ENCODE measurements at regions not wholly inside any gene's neighbourhood (a gene's known extent, or its start where the extent isn't known, plus 50 kb on each side); places are given as distances from the start of the nearest gene placed in this dataset.
A peak's percentile ranks its signal among the peaks of the same experiment; 100 is the strongest.

GRCh38 chrX:69362354-69362753 lies 141.8 kb upstream of the NALF2 start:
- DNase-seq, result no peak

GRCh38 chrX:69361311-69361845 lies 142.7 kb upstream of the NALF2 start:
- no peak for DNase-seq

GRCh38 chrX:69357317-69357716 lies 146.8 kb upstream of the NALF2 start:
- DNase-seq, result no peak

GRCh38 chrX:69324851-69325250 lies 159.6 kb upstream of the PJA1 start:
- no peak for DNase-seq

- DNase-seq, result no peak
Observed at GRCh38 chrX:69323786-69324720, 158.8 kb upstream of the PJA1 start.

- no peak for DNase-seq
Observed at GRCh38 chrX:69321789-69322188, 156.5 kb upstream of the PJA1 start.

GRCh38 chrX:69321006-69321655 lies 155.9 kb upstream of the PJA1 start:
- DNase-seq, result no peak

GRCh38 chrX:69320116-69320515 lies 154.9 kb upstream of the PJA1 start:
- no peak for DNase-seq

GRCh38 chrX:69319376-69319775 lies 154.1 kb upstream of the PJA1 start:
- no peak for DNase-seq

GRCh38 chrX:69318651-69319340 lies 153.5 kb upstream of the PJA1 start:
- no peak for DNase-seq

- no peak for DNase-seq
Observed at GRCh38 chrX:69317721-69318120, 152.5 kb upstream of the PJA1 start.

- DNase-seq, result no peak
Observed at GRCh38 chrX:69314436-69315348, 149.4 kb upstream of the PJA1 start.

- no peak for DNase-seq
Observed at GRCh38 chrX:69313617-69314290, 148.5 kb upstream of the PJA1 start.

- DNase-seq, result no peak
Observed at GRCh38 chrX:69311936-69312670, 146.8 kb upstream of the PJA1 start.

GRCh38 chrX:69309074-69309792 lies 144.0 kb upstream of the PJA1 start:
- peak; percentile 27 for DNase-seq

GRCh38 chrX:69307756-69308155 lies 142.5 kb upstream of the PJA1 start:
- no peak for DNase-seq

GRCh38 chrX:69307029-69307428 lies 141.8 kb upstream of the PJA1 start:
- DNase-seq, result no peak

GRCh38 chrX:69306063-69306404 lies 140.8 kb upstream of the PJA1 start:
- no peak for DNase-seq

GRCh38 chrX:69305333-69306062 lies 140.2 kb upstream of the PJA1 start:
- DNase-seq, result peak; percentile 52

GRCh38 chrX:69303231-69303630 lies 138.0 kb upstream of the PJA1 start:
- DNase-seq, result no peak
